ENCODE measurements at regions not wholly inside any gene's neighbourhood (a gene's known extent, or its start where the extent isn't known, plus 50 kb on each side); places are given as distances from the start of the nearest gene placed in this dataset.
"Not testable (repeated sequence)": the region's sequence is repeated elsewhere in the genome, so short reads cannot be mapped to it uniquely, and the experiment has no call there.

DNA sequence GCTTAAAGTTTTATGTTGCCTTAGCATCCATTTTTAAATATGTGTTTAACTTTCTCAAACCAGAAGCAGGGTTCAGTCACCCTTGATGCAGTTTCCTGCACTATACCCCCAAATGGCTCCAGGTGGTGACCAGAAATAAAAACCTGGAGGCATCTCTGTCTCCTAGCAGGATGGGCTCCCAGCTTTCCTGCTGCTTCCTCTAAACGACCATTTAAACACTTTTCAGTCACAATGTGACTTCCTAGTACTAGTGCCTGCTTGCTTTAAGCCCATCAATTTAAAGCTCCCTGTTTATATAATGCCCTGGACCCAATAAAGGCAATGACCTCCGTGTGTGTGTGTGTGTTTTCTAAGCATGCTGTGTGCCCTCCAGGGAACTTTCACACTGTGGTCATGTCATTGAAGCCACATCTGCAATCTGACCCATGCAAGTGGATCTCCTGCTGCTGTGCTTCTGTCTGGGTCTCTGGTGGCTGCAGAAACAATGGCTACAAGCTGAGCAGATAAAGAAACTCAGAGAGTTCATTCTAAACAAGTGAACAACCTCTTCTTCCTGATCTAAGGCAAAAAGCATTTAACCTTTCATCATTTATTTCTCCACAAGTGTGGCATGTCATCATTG is 175.3 kb downstream of the SPATA31A6 start:
- POLR2A ChIA-PET (ENCODE audit: unreplicated experiment); H3K27ac ChIP-seq; H3K4me1 ChIP-seq (replicated peaks; ENCODE audit: insufficient read depth); H3K27me3 ChIP-seq (ENCODE audit: insufficient read depth, low read depth); H3F3A ChIP-seq (ENCODE audit: insufficient read depth, low read depth); H3K36me3 ChIP-seq (ENCODE audit: low read depth); H3K79me2 ChIP-seq (ENCODE audit: low read depth); H4K20me1 ChIP-seq (ENCODE audit: insufficient read depth); BruUV-seq (replicated peaks); H3K9me2 ChIP-seq (ENCODE audit: insufficient read depth); intact Hi-C loops (cut with micrococcal nuclease; ENCODE audit: unreplicated experiment); DNase-seq; H3K4me3 ChIP-seq; H3K9me3 ChIP-seq (ENCODE audit: insufficient read depth, low read depth); H3K4me2 ChIP-seq; H2AFZ ChIP-seq; CTCF ChIA-PET: not testable (repeated sequence)

DNA sequence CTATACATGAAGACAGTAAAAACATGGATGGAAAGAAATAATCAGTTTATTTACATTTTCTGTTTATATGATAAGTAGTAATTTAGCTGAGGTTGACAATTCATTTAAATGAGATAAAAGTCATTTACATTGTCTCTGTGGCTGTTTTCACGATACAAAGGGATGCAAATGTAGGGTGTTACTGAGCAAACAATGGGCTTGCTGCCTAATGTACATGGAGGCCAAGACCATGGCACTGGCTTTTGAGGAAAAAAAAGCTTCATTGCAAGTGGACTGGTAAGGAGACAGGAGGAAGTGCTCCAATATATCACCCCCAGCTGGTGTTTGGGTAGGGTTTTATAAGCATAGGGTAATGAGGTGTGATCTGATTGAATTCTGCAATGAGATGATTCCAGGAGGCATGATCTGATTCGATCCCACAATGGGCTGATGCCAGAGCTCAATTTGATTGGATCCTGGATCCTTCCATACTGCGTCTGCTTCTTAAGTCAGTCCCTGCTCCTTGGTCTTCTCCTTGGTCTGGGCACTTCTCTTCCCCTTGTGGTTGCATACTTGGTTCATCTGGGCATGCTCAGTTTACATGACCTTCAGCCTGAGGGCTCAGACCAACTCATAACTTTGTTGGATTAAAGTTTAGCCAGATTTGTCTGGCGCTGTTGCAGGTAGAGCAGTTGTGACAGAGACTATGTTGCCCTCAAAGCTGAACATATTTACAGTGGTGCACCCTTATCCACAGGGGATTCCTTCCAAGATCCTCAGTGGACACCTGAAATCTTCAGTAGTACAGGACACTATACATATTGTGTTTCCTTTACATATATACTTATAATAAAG is 181.2 kb downstream of the SPATA31A6 start:
- CTCF ChIA-PET; BruUV-seq (replicated peaks); H3K79me2 ChIP-seq (ENCODE audit: low read depth): not testable (repeated sequence)

DNA sequence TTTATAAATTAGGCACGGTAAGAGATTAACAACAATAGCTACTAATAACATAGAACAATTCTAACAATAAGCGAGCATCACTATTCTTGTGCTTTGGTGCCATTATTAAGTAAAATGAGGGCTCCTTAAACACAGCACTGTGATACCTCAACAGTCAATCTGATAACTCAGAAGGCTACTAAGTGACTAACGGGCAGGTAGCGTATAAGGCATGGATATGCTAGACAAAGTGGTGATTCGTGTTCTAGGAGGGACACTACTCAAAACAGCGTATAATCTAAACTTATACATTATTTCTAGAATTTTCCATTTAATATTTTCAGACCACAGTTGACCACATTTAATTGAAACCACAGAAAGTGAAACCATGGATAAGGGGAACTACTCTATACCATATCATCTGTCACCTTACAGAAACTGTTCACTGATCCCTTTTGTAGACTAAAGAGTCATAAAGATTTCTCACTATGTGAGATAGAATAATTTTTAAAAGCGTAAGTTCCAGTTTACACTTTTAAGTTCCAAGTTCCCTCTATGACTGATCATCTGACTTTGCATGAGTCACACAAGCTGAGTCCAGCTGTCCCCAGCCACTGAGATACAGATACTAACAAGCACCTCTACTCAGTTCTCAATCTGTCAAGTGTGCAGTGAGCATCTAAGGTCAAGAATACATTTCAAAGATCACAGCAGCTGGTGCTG is 181.9 kb downstream of the SPATA31A6 start:
- H3K4me2 ChIP-seq; intact Hi-C loops (cut with micrococcal nuclease; ENCODE audit: unreplicated experiment); H3K36me3 ChIP-seq (ENCODE audit: low read depth); H3K4me1 ChIP-seq (replicated peaks; ENCODE audit: insufficient read depth); CTCF ChIA-PET; POLR2A ChIA-PET (ENCODE audit: unreplicated experiment); H3K27me3 ChIP-seq (ENCODE audit: insufficient read depth, low read depth); H3F3A ChIP-seq (ENCODE audit: insufficient read depth, low read depth); H3K9me3 ChIP-seq (ENCODE audit: insufficient read depth, low read depth); DNase-seq; H3K4me3 ChIP-seq; H3K27ac ChIP-seq; BruUV-seq (replicated peaks); H2AFZ ChIP-seq; H3K9me2 ChIP-seq (ENCODE audit: insufficient read depth); H3K79me2 ChIP-seq (ENCODE audit: low read depth); H4K20me1 ChIP-seq (ENCODE audit: insufficient read depth): not testable (repeated sequence)

More for the DNA sequence above, 181.2 kb downstream of the SPATA31A6 start:
- H3K4me2 ChIP-seq; DNase-seq; H4K20me1 ChIP-seq (ENCODE audit: insufficient read depth); intact Hi-C loops (cut with micrococcal nuclease; ENCODE audit: unreplicated experiment); H2AFZ ChIP-seq; H3K4me1 ChIP-seq (replicated peaks; ENCODE audit: insufficient read depth); H3K9me2 ChIP-seq (ENCODE audit: insufficient read depth); H3K9me3 ChIP-seq (ENCODE audit: insufficient read depth, low read depth); H3K27ac ChIP-seq; H3K4me3 ChIP-seq; H3F3A ChIP-seq (ENCODE audit: insufficient read depth, low read depth); H3K27me3 ChIP-seq (ENCODE audit: insufficient read depth, low read depth); POLR2A ChIA-PET (ENCODE audit: unreplicated experiment); H3K36me3 ChIP-seq (ENCODE audit: low read depth): not testable (repeated sequence)

DNA sequence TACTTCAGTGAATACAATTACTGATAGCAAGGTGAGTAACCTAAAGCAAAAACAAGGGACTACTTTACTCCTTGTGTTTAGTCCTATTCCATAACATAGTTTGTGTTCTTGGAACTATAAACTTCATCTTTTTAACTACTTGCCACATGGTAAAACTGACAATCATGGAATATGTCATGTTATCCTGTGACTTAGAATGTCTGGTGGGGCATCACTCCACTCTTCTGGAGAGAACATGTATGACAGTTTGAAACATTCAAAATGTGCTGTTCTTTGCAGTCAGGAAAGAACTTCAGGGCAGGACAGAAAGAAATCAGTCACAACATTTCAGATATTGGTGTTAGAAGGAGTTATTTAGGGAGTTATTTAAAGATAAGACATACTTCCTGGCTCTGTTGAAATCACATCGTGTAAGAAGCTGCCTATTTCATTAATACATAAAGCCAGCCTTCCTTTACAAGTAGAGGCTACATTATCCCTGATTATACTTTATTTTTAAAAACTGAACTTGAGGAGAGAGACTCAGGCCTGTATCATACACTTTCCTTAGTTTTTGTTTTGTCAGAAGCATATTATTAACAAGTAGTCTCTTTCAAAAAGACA is 184.9 kb downstream of the SPATA31A6 start:
- H3F3A ChIP-seq (ENCODE audit: insufficient read depth, low read depth); DNase-seq; H3K4me2 ChIP-seq; H3K4me1 ChIP-seq (replicated peaks; ENCODE audit: insufficient read depth); H4K20me1 ChIP-seq (ENCODE audit: insufficient read depth); intact Hi-C loops (cut with micrococcal nuclease; ENCODE audit: unreplicated experiment); H2AFZ ChIP-seq; BruUV-seq (replicated peaks); H3K79me2 ChIP-seq (ENCODE audit: low read depth); H3K27ac ChIP-seq; H3K27me3 ChIP-seq (ENCODE audit: insufficient read depth, low read depth); H3K4me3 ChIP-seq; H3K36me3 ChIP-seq (ENCODE audit: low read depth); CTCF ChIA-PET; POLR2A ChIA-PET (ENCODE audit: unreplicated experiment); H3K9me3 ChIP-seq (ENCODE audit: insufficient read depth, low read depth); H3K9me2 ChIP-seq (ENCODE audit: insufficient read depth): not testable (repeated sequence)

DNA sequence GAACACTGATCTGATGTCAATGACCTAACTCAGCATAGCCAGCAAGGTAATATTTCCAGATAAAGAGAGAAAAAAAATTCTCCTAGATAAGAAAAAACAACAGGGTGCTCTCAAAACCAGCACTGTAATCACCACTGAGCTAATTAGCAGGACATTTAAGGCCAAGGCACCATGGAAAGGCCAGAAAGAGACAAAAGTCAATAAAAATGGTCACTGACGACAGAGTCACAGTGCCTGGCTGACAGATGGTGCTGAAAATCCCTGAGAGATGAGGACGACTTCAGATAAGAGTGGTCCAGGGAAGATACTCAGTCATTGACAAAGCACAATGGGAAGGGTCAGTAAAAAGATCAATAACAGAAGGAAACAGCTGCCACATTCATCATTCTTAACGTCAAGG is 186.7 kb downstream of the SPATA31A6 start:
- H2AFZ ChIP-seq; H3K9me2 ChIP-seq (ENCODE audit: insufficient read depth); H4K20me1 ChIP-seq (ENCODE audit: insufficient read depth); H3K4me3 ChIP-seq; H3K79me2 ChIP-seq (ENCODE audit: low read depth); CTCF ChIA-PET; POLR2A ChIA-PET (ENCODE audit: unreplicated experiment); H3K36me3 ChIP-seq (ENCODE audit: low read depth); BruUV-seq (replicated peaks); H3K4me2 ChIP-seq; H3K9me3 ChIP-seq (ENCODE audit: insufficient read depth, low read depth); H3K4me1 ChIP-seq (replicated peaks; ENCODE audit: insufficient read depth); H3K27ac ChIP-seq; H3K27me3 ChIP-seq (ENCODE audit: insufficient read depth, low read depth); DNase-seq; intact Hi-C loops (cut with micrococcal nuclease; ENCODE audit: unreplicated experiment); H3F3A ChIP-seq (ENCODE audit: insufficient read depth, low read depth): not testable (repeated sequence)

DNA sequence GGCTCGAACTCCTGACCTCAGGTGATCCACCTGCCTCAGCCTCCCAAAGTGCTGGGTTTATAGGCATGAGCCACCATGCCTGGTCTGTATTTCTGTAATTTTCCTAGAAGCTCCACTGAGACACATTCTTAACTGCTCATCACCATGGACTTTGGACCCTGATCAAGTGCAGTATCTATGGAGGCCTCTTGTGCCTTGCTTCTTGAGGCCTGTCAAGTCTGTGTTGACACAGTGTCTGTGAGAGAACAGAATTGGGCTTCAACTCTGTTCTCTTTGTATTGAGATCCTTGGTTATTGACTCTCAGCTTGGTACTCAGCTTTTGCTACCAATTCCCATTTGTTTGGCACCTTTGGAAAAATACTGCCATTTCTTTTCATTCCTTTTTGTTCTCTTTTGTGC is 188.0 kb downstream of the SPATA31A6 start:
- H3K36me3 ChIP-seq (ENCODE audit: low read depth); H3K4me1 ChIP-seq (replicated peaks; ENCODE audit: insufficient read depth); H3K9me3 ChIP-seq (ENCODE audit: insufficient read depth, low read depth); BruUV-seq (replicated peaks); H4K20me1 ChIP-seq (ENCODE audit: insufficient read depth); H3K4me2 ChIP-seq; CTCF ChIA-PET; DNase-seq; H3K27ac ChIP-seq; H3F3A ChIP-seq (ENCODE audit: insufficient read depth, low read depth); H3K9me2 ChIP-seq (ENCODE audit: insufficient read depth); H3K79me2 ChIP-seq (ENCODE audit: low read depth); H2AFZ ChIP-seq; POLR2A ChIA-PET (ENCODE audit: unreplicated experiment); H3K27me3 ChIP-seq (ENCODE audit: insufficient read depth, low read depth); intact Hi-C loops (cut with micrococcal nuclease; ENCODE audit: unreplicated experiment); H3K4me3 ChIP-seq: not testable (repeated sequence)

All from PC-9 (cell line).